ENCODE measurements at regions not wholly inside any gene's neighbourhood (a gene's known extent, or its start where the extent isn't known, plus 50 kb on each side); places are given as distances from the start of the nearest gene placed in this dataset.

GRCh38 chr4:173913496-173913895, 370.0 kb downstream of the FBXO8 start:
- TF ChIP-seq CTCF (IDR thresholded peaks at IDR 0.05) = no peak
- intact Hi-C loops (cut with DNase I; ENCODE audit: low total_unique reads) = no loop called here
- Histone ChIP-seq H3K27me3 (no peaks in the 10 kb centered on the region), H3K27ac (no peak overlapping the region), H3K4me3 (no peak overlapping the region), H3K4me1 (peaks cover 0 to 19% (median 1%) of the 10 kb centered on the region in 4 donors), H3K36me3 (no peaks in the 10 kb centered on the region), H3K9me3 (no peaks in the 10 kb centered on the region)
- DNase-seq = no peak

- H3K27me3 ChIP-seq = no peaks in the 10 kb centered on the region
- TF ChIP-seq CTCF (IDR thresholded peaks at IDR 0.05) = no peak
- H3K4me3 ChIP-seq = no peak overlapping the region
- H3K9me3 ChIP-seq = no peaks in the 10 kb centered on the region
- intact Hi-C loops (cut with DNase I; ENCODE audit: low total_unique reads) = no loop called here
- peaks cover 0 to 10% (median 1%) of the 10 kb centered on the region in 4 donors for H3K4me1 ChIP-seq
- no peak overlapping the region for H3K27ac ChIP-seq
- no peak for DNase-seq
- H3K36me3 ChIP-seq = no peaks in the 10 kb centered on the region
Measured at GRCh38 chr4:173912384-173912783, 371.1 kb downstream of the FBXO8 start.

- no peaks in the 10 kb centered on the region for H3K27me3 ChIP-seq
- no peak for TF ChIP-seq CTCF (IDR thresholded peaks at IDR 0.05)
- intact Hi-C loops (cut with DNase I; ENCODE audit: low total_unique reads) = no loop called here
- H3K4me1 ChIP-seq = no peaks in the 10 kb centered on the region
- no peak overlapping the region for H3K27ac ChIP-seq
- DNase-seq = no peak
- H3K4me3 ChIP-seq = no peak overlapping the region
- H3K9me3 ChIP-seq = no peaks in the 10 kb centered on the region
- no peaks in the 10 kb centered on the region for H3K36me3 ChIP-seq
Measured at GRCh38 chr4:173910891-173911290, 372.6 kb downstream of the FBXO8 start.

- Histone ChIP-seq H3K36me3 (no peaks in the 10 kb centered on the region), H3K4me1 (no peaks in the 10 kb centered on the region), H3K9me3 (no peaks in the 10 kb centered on the region), H3K27me3 (no peaks in the 10 kb centered on the region), H3K27ac (no peak overlapping the region), H3K4me3 (no peak overlapping the region)
- DNase-seq = no peak
- no peak for TF ChIP-seq CTCF (IDR thresholded peaks at IDR 0.05)
- intact Hi-C loops (cut with DNase I; ENCODE audit: low total_unique reads) = no loop called here
Measured at GRCh38 chr4:173909294-173909693, 374.2 kb downstream of the FBXO8 start.

- no peaks in the 10 kb centered on the region for H3K36me3 ChIP-seq
- no peak for TF ChIP-seq CTCF (IDR thresholded peaks at IDR 0.05)
- DNase-seq = no peak
- intact Hi-C loops (cut with DNase I; ENCODE audit: low total_unique reads) = no loop called here
- H3K4me1 ChIP-seq = no peaks in the 10 kb centered on the region
- H3K4me3 ChIP-seq = no peak overlapping the region
- no peak overlapping the region for H3K27ac ChIP-seq
- H3K27me3 ChIP-seq = no peaks in the 10 kb centered on the region
- H3K9me3 ChIP-seq = no peaks in the 10 kb centered on the region
Measured at GRCh38 chr4:173899813-173900212, 369.8 kb upstream of the HAND2 start.

GRCh38 chr4:173891072-173891471, 361.0 kb upstream of the HAND2 start:
- Histone ChIP-seq H3K36me3 (no peaks in the 10 kb centered on the region), H3K27me3 (no peaks in the 10 kb centered on the region), H3K4me1 (no peaks in the 10 kb centered on the region), H3K4me3 (no peak overlapping the region), H3K27ac (no peak overlapping the region), H3K9me3 (no peaks in the 10 kb centered on the region)
- no peak for DNase-seq
- no peak for TF ChIP-seq CTCF (IDR thresholded peaks at IDR 0.05)
- intact Hi-C loops (cut with DNase I; ENCODE audit: low total_unique reads) = no loop called here
